NCI-H2196 treated with DMSO at 0.1 percent for 48 hours (cell line): ENCODE measurements at regions not wholly inside any gene's neighbourhood (a gene's known extent, or its start where the extent isn't known, plus 50 kb on each side); places are given as distances from the start of the nearest gene placed in this dataset.

Experiments
- DNase-seq: peaks from one replicate; lab custom pipeline; 2025; ENCODE audit not compliant: unreplicated experiment; lab: John Stamatoyannopoulos, UW

- DNase-seq: no peak
Measured at GRCh38 chr1:5254975-5255374, 600.6 kb downstream of the AJAP1 start.

GRCh38 chr1:5254131-5254725 lies 599.8 kb downstream of the AJAP1 start:
- no peak for DNase-seq

- no peak for DNase-seq
Measured at GRCh38 chr1:5253036-5253435, 598.6 kb downstream of the AJAP1 start.

- DNase-seq: no peak
Measured at GRCh38 chr1:5250336-5250735, 595.9 kb downstream of the AJAP1 start.

- DNase-seq: no peak
Measured at GRCh38 chr1:5245348-5245747, 590.9 kb downstream of the AJAP1 start.

GRCh38 chr1:5244631-5245285 lies 590.3 kb downstream of the AJAP1 start:
- DNase-seq: no peak

GRCh38 chr1:5242850-5243249 lies 588.4 kb downstream of the AJAP1 start:
- no peak for DNase-seq

- peak; percentile 63 for DNase-seq
Measured at GRCh38 chr1:5239911-5240310, 585.5 kb downstream of the AJAP1 start.

- no peak for DNase-seq
Measured at GRCh38 chr1:5238351-5239130, 584.1 kb downstream of the AJAP1 start.

- no peak for DNase-seq
Measured at GRCh38 chr1:5235355-5235899, 581.0 kb downstream of the AJAP1 start.

GRCh38 chr1:5232537-5232936 lies 578.1 kb downstream of the AJAP1 start:
- DNase-seq: no peak

- no peak for DNase-seq
Measured at GRCh38 chr1:5231541-5232315, 577.3 kb downstream of the AJAP1 start.

GRCh38 chr1:5227114-5227513 lies 572.7 kb downstream of the AJAP1 start:
- DNase-seq: no peak

GRCh38 chr1:5225707-5226704 lies 571.6 kb downstream of the AJAP1 start:
- no peak for DNase-seq

- no peak for DNase-seq
Measured at GRCh38 chr1:5223206-5223605, 568.8 kb downstream of the AJAP1 start.

- DNase-seq: no peak
Measured at GRCh38 chr1:5222626-5223025, 568.2 kb downstream of the AJAP1 start.

GRCh38 chr1:5221451-5221850 lies 567.0 kb downstream of the AJAP1 start:
- DNase-seq: no peak

- DNase-seq: no peak
Measured at GRCh38 chr1:5220821-5221220, 566.4 kb downstream of the AJAP1 start.

- DNase-seq: no peak
Measured at GRCh38 chr1:5220421-5220820, 566.0 kb downstream of the AJAP1 start.

GRCh38 chr1:5200006-5200405 lies 545.6 kb downstream of the AJAP1 start:
- no peak for DNase-seq
